CD14-positive monocyte (primary cell): ENCODE measurements at regions not wholly inside any gene's neighbourhood (a gene's known extent, or its start where the extent isn't known, plus 50 kb on each side); places are given as distances from the start of the nearest gene placed in this dataset.

ENCODE experiments used
- DNase-seq, 3 donors: peaks; one replicate each; pipeline ENCODE4 v3.0.0-alpha.2; 2011 to 2022
- H2AFZ ChIP-seq: 2 replicates; pipeline ENCODE4 v1.6.0; 2012; ENCODE audit warnings: mild to moderate bottlenecking, low read depth, low read length, inconsistent platforms; ENCODE audit not compliant: insufficient read depth, poor library complexity, severe bottlenecking
- H3K27ac ChIP-seq, 2 donors: 1 replicate in 1 of 2; 2 replicates in 1 of 2; pipeline ENCODE4 v1.5.1; 2012 to 2013; ENCODE audit warnings: low read length in 2 of 2, control low read depth in 1 of 2, inconsistent platforms in 1 of 2, low read depth in 1 of 2, mild to moderate bottlenecking in 1 of 2
- H3K27me3 ChIP-seq, 2 donors: one replicate each; pipeline versions ENCODE4 v1.6.0 to v1.6.1; 2011 to 2013; ENCODE audit warnings: low read length in 2 of 2; ENCODE audit not compliant: control insufficient read depth in 2 of 2, insufficient read depth in 2 of 2
- H3K36me3 ChIP-seq, 2 donors: replicated peaks in 1 of 2; 1 replicate in 1 of 2; 2 replicates in 1 of 2; pipeline versions ENCODE4 v1.5.1 to v1.6.1; 2012 to 2013; ENCODE audit warnings: low read length in 2 of 2, control low read depth in 1 of 2, inconsistent platforms in 1 of 2, mild to moderate bottlenecking in 1 of 2; ENCODE audit not compliant: insufficient read depth in 2 of 2, control insufficient read depth in 1 of 2
- H3K4me1 ChIP-seq, 2 donors: 1 replicate in 1 of 2; 2 replicates in 1 of 2; pipeline versions ENCODE4 v1.5.1 to v1.6.1; 2012 to 2013; ENCODE audit warnings: low read length in 2 of 2, control low read depth in 1 of 2, inconsistent platforms in 1 of 2, mild to moderate bottlenecking in 1 of 2, moderate library complexity in 1 of 2; ENCODE audit not compliant: insufficient read depth in 2 of 2, control insufficient read depth in 1 of 2
- H3K4me2 ChIP-seq: replicated peaks from 2 replicates; pipeline ENCODE3; 2012; ENCODE audit warnings: low read length, moderate library complexity, mild to moderate bottlenecking; ENCODE audit not compliant: poor library complexity, severe bottlenecking; ENCODE audit errors: extremely low read depth
- H3K4me3 ChIP-seq, 3 experiments: fragments of 200-600 bp in 1 of 3; sonication (generic) in 1 of 3; replicated peaks in 1 of 3; 1 replicate in 2 of 3; 2 replicates in 1 of 3; pipeline ENCODE4 v1.5.1; 2011 to 2013; ENCODE audit warnings: low read length in 3 of 3, mild to moderate bottlenecking in 3 of 3, control low read depth in 2 of 3, low read depth in 2 of 3, inconsistent platforms in 1 of 3, moderate library complexity in 1 of 3
- H3K79me2 ChIP-seq: 2 replicates; pipeline ENCODE4 v1.6.0; 2012; ENCODE audit warnings: mild to moderate bottlenecking, control low read depth, inconsistent platforms, low read length, moderate library complexity; ENCODE audit not compliant: insufficient read depth
- H3K9ac ChIP-seq: 2 replicates; pipeline ENCODE4 v1.6.0; 2017; ENCODE audit warnings: low read length, mild to moderate bottlenecking; ENCODE audit not compliant: insufficient read depth, poor library complexity, severe bottlenecking
- H3K9me3 ChIP-seq, 2 donors: replicated peaks in 1 of 2; 1 replicate in 1 of 2; 2 replicates in 1 of 2; pipeline versions ENCODE4 v1.5.1 to v1.6.1; 2012 to 2013; ENCODE audit warnings: low read length in 2 of 2, control low read depth in 1 of 2; ENCODE audit not compliant: control insufficient read depth in 1 of 2, insufficient read depth in 1 of 2
- H4K20me1 ChIP-seq: 2 replicates; pipeline ENCODE4 v1.6.0; 2012; ENCODE audit warnings: mild to moderate bottlenecking, low read length, control low read depth, moderate library complexity; ENCODE audit not compliant: insufficient read depth
- H3K27ac Mint-ChIP-seq, 7 donors: one replicate each; pipeline ENCODE4 v1.8.0; 2020; ENCODE audit warnings: mild to moderate bottlenecking in 7 of 7, mixed read lengths in 7 of 7, moderate library complexity in 6 of 7, inconsistent platforms in 2 of 7
- H3K27me3 Mint-ChIP-seq, 3 donors: one replicate each; pipeline ENCODE4 v1.8.0; 2021 to 2022; ENCODE audit warnings: low read depth in 3 of 3, mild to moderate bottlenecking in 3 of 3, mixed read lengths in 3 of 3, moderate library complexity in 3 of 3, inconsistent platforms in 1 of 3
- H3K36me3 Mint-ChIP-seq, 2 donors: one replicate each; pipeline ENCODE4 v1.8.0; 2020; ENCODE audit warnings: mixed read lengths in 2 of 2, inconsistent platforms in 1 of 2, mild to moderate bottlenecking in 1 of 2
- H3K4me1 Mint-ChIP-seq: one replicate; pipeline ENCODE4 v1.8.0; 2020; ENCODE audit warnings: mild to moderate bottlenecking, mixed read lengths
- H3K4me3 Mint-ChIP-seq, 2 donors: one replicate each; pipeline ENCODE4 v1.8.0; 2020; ENCODE audit warnings: mild to moderate bottlenecking in 2 of 2, mixed read lengths in 2 of 2, moderate library complexity in 1 of 2
- H3K9me3 Mint-ChIP-seq, 7 donors: one replicate each; pipeline ENCODE4 v1.8.0; 2020 to 2022; ENCODE audit warnings: mixed read lengths in 7 of 7, mild to moderate bottlenecking in 6 of 7, moderate library complexity in 6 of 7, inconsistent platforms in 2 of 7
- CTCF ChIP-seq: fragments of 200-600 bp; IDR thresholded peaks from one replicate; pipeline ENCODE4 v1.8.0; 2022; ENCODE audit warnings: antibody characterized with exemption, mild to moderate bottlenecking
- WGBS: methylation state at CpG from one replicate; pipeline ENCODE4 v1.1.5; 2013; ENCODE audit warnings: missing lambda C conversion rate; ENCODE audit not compliant: insufficient coverage; 5-methylcytosine and 5-hydroxymethylcytosine counted together
- intact Hi-C, 2 donors: fragments of 100-400 bp; cut with micrococcal nuclease; formaldehyde crosslinking; loops; one replicate each; pipeline versions ENCODE4 v1.15.0 to v1.15.1; 2023

- Histone ChIP-seq H3K79me2 (no peaks in the 10 kb centered on the region), H3K36me3 (no peaks in the 10 kb centered on the region), H3K27ac (no peak overlapping the region), H2AFZ (no peak overlapping the region), H3K4me2 (no peak overlapping the region), H3K4me1 (no peaks in the 10 kb centered on the region), H4K20me1 (no peaks in the 10 kb centered on the region), H3K9me3 (peaks cover 0 to 9% of the 10 kb centered on the region in 2 donors), H3K4me3 (no peak overlapping the region), H3K27me3 (no peaks in the 10 kb centered on the region), H3K9ac (no peak overlapping the region)
- H3K9me3 Mint-ChIP-seq = peaks cover 0 to 11% (median 4%) of the 10 kb centered on the region in 7 donors
- 100% methylated on average over 1 of the region's 2 CpGs for WGBS
- peaks cover 0 to 5% (median 0%) of the 10 kb centered on the region in 3 donors for H3K27me3 Mint-ChIP-seq
- DNase-seq = no peak
- H3K36me3 Mint-ChIP-seq = no peaks in the 10 kb centered on the region
- H3K4me3 Mint-ChIP-seq = no peak overlapping the region
- intact Hi-C loops = no loop called here
- no peak overlapping the region for H3K27ac Mint-ChIP-seq
- H3K4me1 Mint-ChIP-seq = no peaks in the 10 kb centered on the region
- no peak for TF ChIP-seq CTCF
Measured at GRCh38 chr9:7238247-7238637, 480.5 kb downstream of the KDM4C start.

- Histone ChIP-seq H3K4me3 (no peak overlapping the region), H3K9me3 (peaks cover 0 to 9% of the 10 kb centered on the region in 2 donors), H3K4me2 (no peak overlapping the region), H3K27ac (no peak overlapping the region), H3K9ac (no peak overlapping the region), H3K27me3 (no peaks in the 10 kb centered on the region), H3K79me2 (no peaks in the 10 kb centered on the region), H4K20me1 (no peaks in the 10 kb centered on the region), H2AFZ (no peak overlapping the region), H3K36me3 (no peaks in the 10 kb centered on the region), H3K4me1 (no peaks in the 10 kb centered on the region)
- TF ChIP-seq CTCF = no peak
- intact Hi-C loops = no loop called here
- Mint-ChIP-seq H3K36me3 (no peaks in the 10 kb centered on the region), H3K27ac (no peak overlapping the region), H3K4me1 (no peaks in the 10 kb centered on the region), H3K4me3 (no peak overlapping the region), H3K27me3 (peaks cover 0 to 5% (median 0%) of the 10 kb centered on the region in 3 donors), H3K9me3 (peaks cover 0 to 11% (median 4%) of the 10 kb centered on the region in 7 donors)
- DNase-seq = no peak
- WGBS = no CpG with 5 or more reads among the region's 1 CpG
Measured at GRCh38 chr9:7237473-7238246, 479.9 kb downstream of the KDM4C start.
